Testis (tissue), 2 donors: ENCODE measurements at regions not wholly inside any gene's neighbourhood (a gene's known extent, or its start where the extent isn't known, plus 50 kb on each side); places are given as distances from the start of the nearest gene placed in this dataset.
"Not testable (repeated sequence)": the region's sequence is repeated elsewhere in the genome, so short reads cannot be mapped to it uniquely, and the experiment has no call there.

Experiments
- DNase-seq: peaks from one replicate; pipeline ENCODE4 v3.0.0-alpha.2; 2019
- H3K27ac ChIP-seq, 2 donors: fragments of 200-600 bp; sonication (generic); one replicate each; pipeline ENCODE4 v1.5.1; 2019
- H3K27me3 ChIP-seq: fragments of 200-600 bp; sonication (generic); one replicate; pipeline ENCODE4 v1.5.1; 2019
- H3K36me3 ChIP-seq: fragments of 200-600 bp; sonication (generic); one replicate; pipeline ENCODE4 v1.5.1; 2017; ENCODE audit warnings: low read depth; ENCODE audit errors: missing control alignments
- H3K4me1 ChIP-seq: fragments of 200-600 bp; sonication (generic); one replicate; pipeline ENCODE4 v1.5.1; 2019
- H3K4me3 ChIP-seq, 2 donors: fragments of 200-600 bp; sonication (generic); one replicate each; pipeline ENCODE4 v1.5.1; 2017 to 2019
- H3K9me3 ChIP-seq: fragments of 200-600 bp; sonication (generic); one replicate; pipeline ENCODE4 v1.5.1; 2017
- CTCF ChIP-seq, 3 experiments: fragments of 450-650 bp in 2 of 3; fragments of 200-600 bp in 1 of 3; sonication (generic) in 1 of 3; IDR thresholded peaks; one replicate each; pipeline ENCODE4 v1.5.1; 2016 to 2019; ENCODE audit warnings: antibody characterized with exemption in 3 of 3, mild to moderate bottlenecking in 2 of 3, moderate library complexity in 1 of 3
- POLR2A ChIP-seq: fragments of 450-650 bp; IDR thresholded peaks from one replicate; pipeline ENCODE4 v1.6.1; 2017; ENCODE audit warnings: antibody characterized with exemption, mild to moderate bottlenecking, moderate library complexity
- WGBS, 2 donors: methylation state at CpG; one replicate each; pipeline ENCODE4 v1.1.5; 2018; 5-methylcytosine and 5-hydroxymethylcytosine counted together
- intact Hi-C: fragments of 100-400 bp; cut with DNase I; formaldehyde crosslinking; loops from one replicate; pipeline ENCODE4 v1.15.1; 2023; ENCODE audit warnings: low total_unique reads

GRCh38 chr1:119260506-119260905, 108.1 kb upstream of the HAO2 start:
- no peaks in the 10 kb centered on the region for H3K27me3 ChIP-seq
- no peak for TF ChIP-seq POLR2A
- TF ChIP-seq CTCF (IDR thresholded peaks at IDR 0.05): no peak
- WGBS, 2 donors: 61 to 72% methylated on average over 5 of the region's 5 CpGs
- no peaks in the 10 kb centered on the region for H3K4me1 ChIP-seq
- no peaks in the 10 kb centered on the region for H3K36me3 ChIP-seq
- no peaks in the 10 kb centered on the region for H3K9me3 ChIP-seq
- no peak overlapping the region for H3K27ac ChIP-seq
- no peak overlapping the region for H3K4me3 ChIP-seq
- DNase-seq: no peak
- intact Hi-C loops: no loop called here

GRCh38 chr1:119266386-119266785, 102.2 kb upstream of the HAO2 start:
- Histone ChIP-seq H3K4me1 (no peaks in the 10 kb centered on the region), H3K27ac (no peak overlapping the region), H3K9me3 (no peaks in the 10 kb centered on the region), H3K36me3 (no peaks in the 10 kb centered on the region), H3K27me3 (no peaks in the 10 kb centered on the region), H3K4me3 (no peak overlapping the region)
- no peak for DNase-seq
- intact Hi-C loops: no loop called here
- 62 to 75% methylated on average over 1 of the region's 1 CpG for WGBS, 2 donors
- TF ChIP-seq CTCF (IDR thresholded peaks at IDR 0.05) (no peak), POLR2A (no peak)

GRCh38 chr1:119266858-119267257, 101.7 kb upstream of the HAO2 start:
- DNase-seq: no peak
- Histone ChIP-seq H3K27ac (no peak overlapping the region), H3K4me1 (no peaks in the 10 kb centered on the region), H3K4me3 (no peak overlapping the region), H3K9me3 (no peaks in the 10 kb centered on the region), H3K27me3 (no peaks in the 10 kb centered on the region), H3K36me3 (no peaks in the 10 kb centered on the region)
- intact Hi-C loops: no loop called here
- WGBS, 2 donors: 88 to 90% methylated on average over 3 of the region's 3 CpGs
- no peak for TF ChIP-seq POLR2A
- no peak for TF ChIP-seq CTCF (IDR thresholded peaks at IDR 0.05)

GRCh38 chr1:119267288-119267687, 101.3 kb upstream of the HAO2 start:
- H3K27ac ChIP-seq, H3K9me3 ChIP-seq, H3K4me3 ChIP-seq, H3K36me3 ChIP-seq, intact Hi-C loops, DNase-seq, H3K27me3 ChIP-seq, H3K4me1 ChIP-seq: not testable (repeated sequence)
- 95 to 97% methylated on average over 4 of the region's 4 CpGs for WGBS, 2 donors

GRCh38 chr1:119268879-119269278, 99.7 kb upstream of the HAO2 start:
- WGBS, 2 donors: 95 to 96% methylated on average over 1 of the region's 1 CpG

More at GRCh38 chr1:119268879-119269278, 99.7 kb upstream of the HAO2 start:
- Histone ChIP-seq H3K27ac (no peak overlapping the region), H3K9me3 (no peaks in the 10 kb centered on the region), H3K4me3 (no peak overlapping the region), H3K36me3 (no peaks in the 10 kb centered on the region), H3K4me1 (no peaks in the 10 kb centered on the region), H3K27me3 (no peaks in the 10 kb centered on the region)
- no peak for TF ChIP-seq POLR2A
- TF ChIP-seq CTCF (IDR thresholded peaks at IDR 0.05): no peak
- intact Hi-C loops: no loop called here
- no peak for DNase-seq
